ENCODE measurements at regions not wholly inside any gene's neighbourhood (a gene's known extent, or its start where the extent isn't known, plus 50 kb on each side); places are given as distances from the start of the nearest gene placed in this dataset.
"Not testable (repeated sequence)": the region's sequence is repeated elsewhere in the genome, so short reads cannot be mapped to it uniquely, and the experiment has no call there.

GRCh38 chr12:102298022-102298421, 100.4 kb upstream of the PMCH start:
- H3K4me2 ChIP-seq (ENCODE audit: insufficient read depth, low read length): no peak overlapping the region
- no peaks in the 10 kb centered on the region for H4K20me1 ChIP-seq (ENCODE audit: insufficient read depth, low read length)
- no peaks in the 10 kb centered on the region for H3K9me3 ChIP-seq (ENCODE audit: low read depth, low read length)
- H3K36me3 ChIP-seq (ENCODE audit: insufficient read depth, low read length): no peaks in the 10 kb centered on the region
- no peak for DNase-seq (ENCODE audit: insufficient read length, low spot score, missing footprints)
- no peaks in the 10 kb centered on the region for H3K79me2 ChIP-seq (ENCODE audit: insufficient read depth, low read length)
- no peak for TF ChIP-seq CTCF (IDR thresholded peaks at IDR 0.05; ENCODE audit: extremely low read depth, low read depth, low read length)
- H2AFZ ChIP-seq (ENCODE audit: low read length): no peak overlapping the region
- H3K27ac ChIP-seq (ENCODE audit: low read depth, low read length): no peak overlapping the region
- no peaks in the 10 kb centered on the region for H3K4me1 ChIP-seq (ENCODE audit: insufficient read depth, low read length)
- H3K27me3 ChIP-seq (ENCODE audit: insufficient read depth, low read length): no peaks in the 10 kb centered on the region
- H3K4me3 ChIP-seq (ENCODE audit: insufficient read depth, low read length): no peak overlapping the region

GRCh38 chr12:102297412-102297811, 99.8 kb upstream of the PMCH start:
- Histone ChIP-seq H3K27me3 (ENCODE audit: insufficient read depth, low read length) (no peaks in the 10 kb centered on the region), H3K4me3 (ENCODE audit: insufficient read depth, low read length) (no peak overlapping the region), H4K20me1 (ENCODE audit: insufficient read depth, low read length) (no peaks in the 10 kb centered on the region), H3K4me2 (ENCODE audit: insufficient read depth, low read length) (no peak overlapping the region), H3K9me3 (ENCODE audit: low read depth, low read length) (no peaks in the 10 kb centered on the region), H3K79me2 (ENCODE audit: insufficient read depth, low read length) (no peaks in the 10 kb centered on the region), H3K4me1 (ENCODE audit: insufficient read depth, low read length) (no peaks in the 10 kb centered on the region), H3K27ac (ENCODE audit: low read depth, low read length) (no peak overlapping the region), H3K36me3 (ENCODE audit: insufficient read depth, low read length) (no peaks in the 10 kb centered on the region), H2AFZ (ENCODE audit: low read length) (no peak overlapping the region)
- no peak for DNase-seq (ENCODE audit: insufficient read length, low spot score, missing footprints)
- no peak for TF ChIP-seq CTCF (IDR thresholded peaks at IDR 0.05; ENCODE audit: extremely low read depth, low read depth, low read length)

- H3K9me3 ChIP-seq (ENCODE audit: low read depth, low read length): no peaks in the 10 kb centered on the region
- no peak for DNase-seq (ENCODE audit: insufficient read length, low spot score, missing footprints)
- no peak for TF ChIP-seq CTCF (IDR thresholded peaks at IDR 0.05; ENCODE audit: extremely low read depth, low read depth, low read length)
These were observed 96.9 kb upstream of the PMCH start for GRCh38 chr12:102294568-102294967.

GRCh38 chr12:102291498-102292440, 94.1 kb upstream of the PMCH start:
- not testable (repeated sequence) for H3K9me3 ChIP-seq (ENCODE audit: low read depth, low read length); H3K4me1 ChIP-seq (ENCODE audit: insufficient read depth, low read length); H3K4me2 ChIP-seq (ENCODE audit: insufficient read depth, low read length); H4K20me1 ChIP-seq (ENCODE audit: insufficient read depth, low read length); H3K27me3 ChIP-seq (ENCODE audit: insufficient read depth, low read length); H3K27ac ChIP-seq (ENCODE audit: low read depth, low read length); H3K36me3 ChIP-seq (ENCODE audit: insufficient read depth, low read length); H2AFZ ChIP-seq (ENCODE audit: low read length); H3K4me3 ChIP-seq (ENCODE audit: insufficient read depth, low read length); H3K79me2 ChIP-seq (ENCODE audit: insufficient read depth, low read length); DNase-seq (ENCODE audit: insufficient read length, low spot score, missing footprints)

More at GRCh38 chr12:102294568-102294967, 96.9 kb upstream of the PMCH start:
- no peak overlapping the region for H3K4me2 ChIP-seq (ENCODE audit: insufficient read depth, low read length)
- no peaks in the 10 kb centered on the region for H3K4me1 ChIP-seq (ENCODE audit: insufficient read depth, low read length)
- no peak overlapping the region for H2AFZ ChIP-seq (ENCODE audit: low read length)
- H3K79me2 ChIP-seq (ENCODE audit: insufficient read depth, low read length): no peaks in the 10 kb centered on the region
- no peaks in the 10 kb centered on the region for H4K20me1 ChIP-seq (ENCODE audit: insufficient read depth, low read length)
- no peaks in the 10 kb centered on the region for H3K36me3 ChIP-seq (ENCODE audit: insufficient read depth, low read length)
- no peaks in the 10 kb centered on the region for H3K27me3 ChIP-seq (ENCODE audit: insufficient read depth, low read length)
- no peak overlapping the region for H3K4me3 ChIP-seq (ENCODE audit: insufficient read depth, low read length)
- H3K27ac ChIP-seq (ENCODE audit: low read depth, low read length): no peak overlapping the region

- H2AFZ ChIP-seq (ENCODE audit: low read length); H3K4me3 ChIP-seq (ENCODE audit: insufficient read depth, low read length); H3K4me1 ChIP-seq (ENCODE audit: insufficient read depth, low read length); DNase-seq (ENCODE audit: insufficient read length, low spot score, missing footprints); H3K4me2 ChIP-seq (ENCODE audit: insufficient read depth, low read length); H3K36me3 ChIP-seq (ENCODE audit: insufficient read depth, low read length); H3K27ac ChIP-seq (ENCODE audit: low read depth, low read length); H3K9me3 ChIP-seq (ENCODE audit: low read depth, low read length); H4K20me1 ChIP-seq (ENCODE audit: insufficient read depth, low read length); H3K27me3 ChIP-seq (ENCODE audit: insufficient read depth, low read length); H3K79me2 ChIP-seq (ENCODE audit: insufficient read depth, low read length): not testable (repeated sequence)
These were observed 92.1 kb upstream of the PMCH start for GRCh38 chr12:102289702-102290101.
